ENCODE measurements at regions not wholly inside any gene's neighbourhood (a gene's known extent, or its start where the extent isn't known, plus 50 kb on each side); places are given as distances from the start of the nearest gene placed in this dataset.
"Not testable (repeated sequence)": the region's sequence is repeated elsewhere in the genome, so short reads cannot be mapped to it uniquely, and the experiment has no call there.

DNA sequence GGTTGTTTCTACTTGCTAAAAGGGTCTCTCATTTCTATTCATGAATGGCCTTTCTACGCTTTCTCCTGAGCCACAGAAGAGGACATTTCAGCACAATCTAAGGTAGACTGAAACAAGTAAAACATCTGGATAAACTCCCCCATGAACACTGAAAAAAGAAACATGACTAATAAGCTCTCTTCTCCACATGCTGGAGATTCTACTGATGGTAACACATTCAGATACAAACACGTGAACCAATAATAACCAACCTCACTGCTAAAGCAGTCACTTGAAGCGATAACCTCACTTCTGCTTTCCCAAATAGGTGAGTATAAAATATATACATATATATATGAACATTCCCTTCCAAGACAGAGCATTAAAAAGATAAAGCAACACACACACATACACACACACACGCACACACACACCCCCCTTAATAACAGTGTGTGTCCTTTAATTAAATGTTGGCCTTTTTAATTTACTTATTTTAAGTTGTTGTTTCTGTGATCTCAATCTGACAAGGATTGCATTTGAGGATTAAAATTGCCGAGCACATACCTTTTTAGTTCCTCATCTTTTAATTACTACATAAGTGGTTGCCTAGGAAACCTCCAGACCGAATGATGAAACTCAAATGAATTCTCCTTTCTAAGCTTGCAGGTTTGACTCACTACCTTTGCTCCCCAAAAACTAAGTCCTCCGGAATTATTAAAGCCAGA is 292.4 kb upstream of the KLF14 start:
- Mint-ChIP-seq H3K9me3 (peaks cover 0 to 11% of the 10 kb centered on the region in 2 donors), H3K27ac (peak overlapping the region; percentile 82 to 95), H3K36me3 (peaks cover 15 to 55% of the 10 kb centered on the region in 2 donors)
- no peak for DNase-seq (ENCODE audit: low spot score in 2 of 2)
- ATAC-seq: peak; percentile 28 to 66

- ATAC-seq: no peak
- Mint-ChIP-seq H3K27ac (peak overlapping the region; percentile 82 to 95), H3K9me3 (peaks cover 0 to 11% of the 10 kb centered on the region in 2 donors), H3K36me3 (peaks cover 15 to 53% of the 10 kb centered on the region in 2 donors)
- no peak for DNase-seq (ENCODE audit: low spot score in 2 of 2)
These were observed 293.3 kb upstream of the KLF14 start for GRCh38 chr7:131027287-131027773.

DNA sequence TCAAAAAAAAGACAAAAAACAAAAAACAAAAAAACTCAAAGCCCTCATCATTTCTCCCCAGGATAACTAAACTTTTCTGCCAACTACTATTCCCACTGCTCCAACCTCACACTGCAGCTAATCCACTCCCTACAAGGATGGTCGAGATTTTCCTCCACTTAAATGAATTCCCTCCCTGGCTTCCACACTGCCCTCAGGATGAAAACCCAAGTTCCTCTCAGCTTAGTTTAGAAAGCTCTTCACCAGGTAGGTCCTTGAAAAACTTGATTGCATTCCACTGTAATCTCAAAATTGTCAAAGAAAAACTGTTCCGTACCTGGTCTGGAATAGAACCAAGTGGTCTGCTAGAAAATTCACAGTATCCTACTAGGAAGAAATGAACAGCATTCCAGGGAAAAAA is 294.3 kb upstream of the KLF14 start:
- Mint-ChIP-seq H3K27ac (peak overlapping the region; percentile 18 to 95), H3K9me3 (peaks cover 0 to 11% of the 10 kb centered on the region in 2 donors), H3K36me3 (peaks cover 13 to 52% of the 10 kb centered on the region in 2 donors)
- no peak for DNase-seq (ENCODE audit: low spot score in 2 of 2)
- ATAC-seq: no peak

GRCh38 chr7:131029002-131029401 is 295.0 kb upstream of the KLF14 start:
- peaks cover 0 to 9% of the 10 kb centered on the region in 2 donors for H3K9me3 Mint-ChIP-seq
- no peak for ATAC-seq
- H3K36me3 Mint-ChIP-seq: peaks cover 11 to 52% of the 10 kb centered on the region in 2 donors
- DNase-seq (ENCODE audit: low spot score in 2 of 2): no peak
- peak overlapping the region; percentile 26 to 95 for H3K27ac Mint-ChIP-seq

DNA sequence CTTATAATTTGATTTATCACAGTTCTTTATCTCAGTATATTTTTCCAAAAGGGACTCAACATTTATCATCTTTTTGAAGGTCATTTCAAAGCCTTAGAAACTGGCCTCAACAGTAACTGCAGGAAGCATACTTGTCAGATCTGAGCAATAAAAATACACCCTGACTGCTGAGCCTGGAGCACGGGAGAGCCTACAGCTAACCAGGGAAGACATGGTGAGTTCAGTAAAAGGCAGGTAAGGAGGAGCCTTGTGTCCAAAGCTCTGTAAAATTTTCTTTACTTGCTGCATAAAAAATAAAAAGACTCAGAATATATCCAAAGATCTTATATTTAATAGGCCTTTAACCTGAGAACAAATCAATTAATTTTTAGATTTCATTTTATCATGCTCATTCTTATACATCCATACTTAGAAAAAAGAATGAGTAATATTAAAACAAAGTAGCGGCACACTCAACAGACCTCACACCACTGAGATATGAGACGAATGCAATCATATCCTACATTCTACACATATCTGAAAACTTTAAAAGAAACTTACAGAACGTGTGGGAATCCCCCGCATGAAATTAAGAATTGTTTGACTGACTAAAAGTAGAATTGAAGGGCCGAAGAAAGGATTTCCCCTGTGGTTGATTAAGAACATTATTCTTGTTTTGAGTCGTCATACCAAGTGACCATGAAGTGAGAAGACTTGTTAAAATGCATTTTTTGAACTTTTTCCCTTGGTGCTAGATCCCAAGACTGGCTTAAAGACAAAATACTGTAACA is 296.4 kb upstream of the MKLN1 start:
- H3K27ac Mint-ChIP-seq: peak overlapping the region; percentile 95 to 99
- ATAC-seq (peak; percentile 93 to 95), DNase-seq (ENCODE audit: low spot score in 2 of 2) (no peak)
- H3K9me3 Mint-ChIP-seq: peaks cover 0 to 6% of the 10 kb centered on the region in 2 donors
- peaks cover 7 to 60% of the 10 kb centered on the region in 2 donors for H3K36me3 Mint-ChIP-seq

GRCh38 chr7:131032786-131033185 is 294.9 kb upstream of the MKLN1 start:
- ATAC-seq (no peak), DNase-seq (ENCODE audit: low spot score in 2 of 2) (no peak)
- H3K27ac Mint-ChIP-seq: peak overlapping the region; percentile 95 to 99
- peaks cover 0 to 6% of the 10 kb centered on the region in 2 donors for H3K9me3 Mint-ChIP-seq
- peaks cover 7 to 48% of the 10 kb centered on the region in 2 donors for H3K36me3 Mint-ChIP-seq

GRCh38 chr7:131034166-131034881 is 293.4 kb upstream of the MKLN1 start:
- Mint-ChIP-seq H3K9me3 (peaks cover 0 to under 1% of the 10 kb centered on the region in 2 donors), H3K36me3 (peaks cover 3 to 40% of the 10 kb centered on the region in 2 donors), H3K27ac (peak overlapping the region; percentile 74 to 95)
- ATAC-seq (no peak), DNase-seq (ENCODE audit: low spot score in 2 of 2) (no peak)

- peaks cover 0 to 33% of the 10 kb centered on the region in 2 donors for H3K36me3 Mint-ChIP-seq
- H3K27ac Mint-ChIP-seq: peak overlapping the region in 1 of 2 donors; percentile 79
- H3K9me3 Mint-ChIP-seq: no peaks in the 10 kb centered on the region
- DNase-seq (ENCODE audit: low spot score in 2 of 2) (no peak), ATAC-seq (no peak)
These were observed 292.4 kb upstream of the MKLN1 start for GRCh38 chr7:131035088-131035770.

DNA sequence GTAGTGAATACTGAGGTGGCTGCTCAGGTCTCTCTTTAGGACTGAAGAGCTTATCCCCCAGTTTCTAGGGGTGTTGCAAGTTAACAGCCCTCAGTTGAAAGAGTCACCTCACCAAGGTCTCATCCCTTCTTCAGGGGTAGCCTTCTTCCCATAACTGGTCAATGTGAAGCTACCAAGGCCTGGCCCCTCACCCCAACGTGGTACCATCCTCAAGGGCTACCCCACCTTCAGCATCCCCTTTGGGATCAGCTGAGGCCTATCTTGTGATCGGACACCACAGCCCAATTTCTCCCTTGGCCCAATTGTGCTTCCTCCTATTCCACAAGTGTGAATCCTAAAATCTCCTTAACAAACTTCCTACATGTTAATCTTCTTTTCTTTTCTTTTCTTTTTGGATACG is 289.5 kb upstream of the MKLN1 start:
- DNase-seq (ENCODE audit: low spot score in 2 of 2) (no peak), ATAC-seq (peak in 1 of 2 donors; percentile 11)
- peak overlapping the region; percentile 55 to 83 for H3K27ac Mint-ChIP-seq
- H3K9me3 Mint-ChIP-seq: no peaks in the 10 kb centered on the region
- H3K36me3 Mint-ChIP-seq: peaks cover 0 to 33% of the 10 kb centered on the region in 2 donors

GRCh38 chr7:131039355-131039762 is 288.3 kb upstream of the MKLN1 start:
- Mint-ChIP-seq H3K36me3 (peaks cover 0 to 25% of the 10 kb centered on the region in 2 donors), H3K27ac (peak overlapping the region; percentile 65 to 80), H3K9me3 (no peaks in the 10 kb centered on the region)
- no peak for DNase-seq (ENCODE audit: low spot score in 2 of 2)
- no peak for ATAC-seq

GRCh38 chr7:131039836-131040235 is 287.8 kb upstream of the MKLN1 start:
- no peak for ATAC-seq
- peak overlapping the region; percentile 46 to 80 for H3K27ac Mint-ChIP-seq
- no peak for DNase-seq (ENCODE audit: low spot score in 2 of 2)
- H3K36me3 Mint-ChIP-seq: peaks cover 0 to 24% of the 10 kb centered on the region in 2 donors
- H3K9me3 Mint-ChIP-seq: no peaks in the 10 kb centered on the region

GRCh38 chr7:131040467-131040932 is 287.2 kb upstream of the MKLN1 start:
- Mint-ChIP-seq H3K9me3 (peaks cover 0 to 3% of the 10 kb centered on the region in 2 donors), H3K36me3 (peaks cover 0 to 24% of the 10 kb centered on the region in 2 donors), H3K27ac (peak overlapping the region; percentile 80 to 93)
- ATAC-seq (peak; percentile 71 to 79), DNase-seq (ENCODE audit: low spot score in 2 of 2) (peak in 1 of 2 donors; percentile 59)

DNA sequence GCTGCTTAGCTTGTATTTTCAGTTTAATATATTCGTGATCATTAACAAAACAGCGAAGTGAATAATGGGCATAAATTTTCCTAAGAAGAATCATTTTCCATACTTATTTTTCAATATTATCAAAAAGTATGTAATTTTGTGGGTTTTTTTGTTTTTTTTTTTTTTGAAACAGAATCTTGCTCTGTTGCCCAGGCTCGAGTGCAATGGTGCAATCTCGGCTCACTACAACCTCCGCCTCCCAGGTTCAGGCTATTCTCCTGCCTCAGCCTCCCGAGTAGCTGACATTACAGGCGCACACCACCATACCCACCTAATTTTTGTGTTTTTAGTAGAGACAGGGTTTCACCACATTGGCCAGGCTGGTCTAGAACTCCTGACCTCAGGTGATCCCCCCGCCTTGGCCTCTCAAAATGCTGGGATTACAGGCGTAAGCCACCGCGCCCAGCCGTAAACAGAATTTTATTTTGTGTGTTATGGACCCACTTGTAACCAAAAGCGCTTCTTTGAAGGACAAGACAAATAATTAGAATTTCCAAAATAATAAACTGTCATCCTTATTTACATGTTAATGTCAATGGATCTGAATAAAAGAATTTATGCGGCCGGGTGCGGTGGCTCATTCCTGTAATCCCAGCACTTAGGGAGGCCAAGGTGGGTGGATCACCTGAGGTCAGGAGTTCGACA is 286.5 kb upstream of the MKLN1 start:
- Mint-ChIP-seq H3K36me3 (peaks cover 0 to 29% of the 10 kb centered on the region in 2 donors), H3K27ac (peak overlapping the region in 1 of 2 donors; percentile 80)
- DNase-seq (ENCODE audit: low spot score in 2 of 2); H3K9me3 Mint-ChIP-seq; ATAC-seq: not testable (repeated sequence)

- H3K36me3 Mint-ChIP-seq: peaks cover 0 to 41% of the 10 kb centered on the region in 2 donors
- peaks cover 3 to 17% of the 10 kb centered on the region in 2 donors for H3K9me3 Mint-ChIP-seq
- DNase-seq (ENCODE audit: low spot score in 2 of 2) (no peak), ATAC-seq (no peak)
- H3K27ac Mint-ChIP-seq: peak overlapping the region; percentile 19 to 72
These were observed 285.2 kb upstream of the MKLN1 start for GRCh38 chr7:131042269-131043160.
